C4-2B (cell line): ENCODE measurements at regions not wholly inside any gene's neighbourhood (a gene's known extent, or its start where the extent isn't known, plus 50 kb on each side); places are given as distances from the start of the nearest gene placed in this dataset.

Source experiments
- CTCF ChIP-seq: fragments of 450-650 bp; conservative IDR thresholded peaks from 2 replicates; pipeline ENCODE4 v1.5.1; 2017; ENCODE audit warnings: mild to moderate bottlenecking
- ZFX ChIP-seq: fragments of 450-650 bp; IDR thresholded peaks from 2 replicates; pipeline ENCODE4 v1.6.1; 2017

- no peak for TF ChIP-seq CTCF
- no peak for TF ChIP-seq ZFX
Observed at GRCh38 chr16:48879223-48880122, 269.5 kb upstream of the N4BP1 start.
